Ramos (cell line): ENCODE measurements at regions not wholly inside any gene's neighbourhood (a gene's known extent, or its start where the extent isn't known, plus 50 kb on each side); places are given as distances from the start of the nearest gene placed in this dataset.
"Not testable (repeated sequence)": the region's sequence is repeated elsewhere in the genome, so short reads cannot be mapped to it uniquely, and the experiment has no call there.

ENCODE experiments used
- in situ Hi-C: fragments of 300-500 bp; cut with MboI; formaldehyde crosslinking; loops from one replicate; pipeline ENCODE4 v1.14.3; 2022; ENCODE audit warnings: low sequenced_read_pairs; ENCODE audit not compliant: unreplicated experiment

DNA sequence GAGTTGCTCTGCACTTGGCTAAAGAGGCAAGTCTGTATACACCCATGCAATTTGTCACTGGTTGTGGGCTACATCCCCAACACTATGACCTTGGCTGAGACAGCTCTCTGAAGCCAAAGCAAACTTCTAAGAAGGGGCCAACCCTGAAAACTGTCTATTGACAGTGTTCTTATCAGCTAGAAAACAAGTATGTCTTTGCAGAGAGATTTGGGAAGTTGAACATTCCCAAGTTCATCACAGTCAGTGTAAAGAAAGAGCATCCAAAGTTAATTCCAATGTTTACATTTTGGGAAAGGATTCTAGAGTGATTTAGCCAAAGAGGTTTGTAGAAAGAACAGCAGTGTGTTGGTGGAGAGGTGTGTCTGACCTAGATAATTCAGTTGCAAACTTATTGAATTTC is 711.1 kb upstream of the CHD1 start:
- in situ Hi-C loops, result no loop called here

GRCh38 chr5:99636663-99637062 is 707.9 kb upstream of the CHD1 start:
- in situ Hi-C loops, result no loop called here

GRCh38 chr5:99621772-99622681 is 693.2 kb upstream of the CHD1 start:
- in situ Hi-C loops, result no loop called here

DNA sequence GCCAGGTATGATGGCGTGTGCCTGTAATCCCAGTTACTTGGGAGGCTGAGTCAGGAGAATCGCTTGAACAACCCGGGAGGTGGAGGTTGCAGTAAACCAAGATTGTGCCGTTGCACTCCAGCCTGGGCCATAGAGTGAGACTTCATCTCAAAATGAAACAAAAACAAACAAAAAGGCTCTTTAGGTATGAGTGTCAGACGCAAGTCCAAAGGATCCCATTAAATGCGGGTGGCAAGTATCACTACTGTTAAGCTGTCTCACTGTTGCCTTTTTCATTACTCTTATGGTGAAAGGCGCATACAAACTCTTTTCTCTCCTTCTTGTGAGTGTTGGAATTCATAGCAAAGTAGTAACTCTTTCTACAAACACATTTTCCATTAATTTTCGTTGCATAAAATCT is 688.5 kb upstream of the CHD1 start:
- in situ Hi-C loops, result no loop called here

GRCh38 chr5:99614888-99615287 is 686.1 kb upstream of the CHD1 start:
- in situ Hi-C loops, result no loop called here

DNA sequence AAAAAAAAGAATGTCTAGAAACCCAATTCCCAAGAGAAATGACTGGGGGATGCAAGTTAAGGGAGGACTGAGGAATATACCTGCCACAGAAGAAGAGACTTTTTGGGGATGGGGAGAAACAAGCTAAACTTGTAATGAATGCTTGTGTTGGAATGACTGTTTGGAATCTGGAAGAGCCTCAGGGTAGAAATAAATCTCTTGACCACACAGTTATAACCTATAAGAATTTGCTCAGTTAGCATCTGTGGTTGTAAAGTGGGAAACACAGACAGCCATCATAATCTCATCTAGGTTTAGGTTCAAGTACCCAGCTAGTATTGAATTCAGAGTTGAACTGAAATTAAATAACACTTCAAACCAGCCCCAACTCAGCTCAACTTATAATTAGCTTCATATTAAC is 678.3 kb upstream of the CHD1 start:
- in situ Hi-C loops, result no loop called here

- in situ Hi-C loops, result no loop called here
These were observed 677.1 kb upstream of the CHD1 start for GRCh38 chr5:99605904-99606303.

GRCh38 chr5:99600952-99601351 is 672.1 kb upstream of the CHD1 start:
- in situ Hi-C loops, result no loop called here

DNA sequence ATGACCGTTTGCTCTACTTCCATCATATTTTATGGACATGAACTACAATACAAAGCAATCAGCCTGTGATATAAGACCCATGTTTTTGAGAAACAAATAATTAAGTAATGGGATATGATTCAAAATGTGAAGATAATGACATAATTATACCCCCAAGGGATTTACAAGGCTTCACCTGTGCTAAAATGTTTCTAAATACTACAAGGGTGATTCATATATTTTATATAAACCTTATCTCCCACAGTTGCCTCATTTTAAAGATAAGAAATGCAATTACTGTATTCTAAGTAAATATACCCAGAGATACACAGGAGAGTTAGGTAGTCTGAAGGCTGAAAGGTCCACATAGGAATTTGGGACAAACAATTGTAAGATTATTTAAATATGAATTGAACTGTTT is 662.0 kb upstream of the CHD1 start:
- in situ Hi-C loops, result no loop called here

- in situ Hi-C loops, result no loop called here
These were observed 660.6 kb upstream of the CHD1 start for GRCh38 chr5:99589424-99589823.

- in situ Hi-C loops, result no loop called here
These were observed 659.2 kb upstream of the CHD1 start for GRCh38 chr5:99587983-99588382.

GRCh38 chr5:99586878-99587277 is 658.1 kb upstream of the CHD1 start:
- in situ Hi-C loops, result no loop called here

GRCh38 chr5:99581204-99581603 is 652.4 kb upstream of the CHD1 start:
- in situ Hi-C loops, result not testable (repeated sequence)

- in situ Hi-C loops, result not testable (repeated sequence)
These were observed 634.3 kb upstream of the CHD1 start for GRCh38 chr5:99562937-99563627.

GRCh38 chr5:99553211-99553810 is 624.5 kb upstream of the CHD1 start:
- in situ Hi-C loops, result no loop called here

GRCh38 chr5:99544356-99544755 is 615.5 kb upstream of the CHD1 start:
- in situ Hi-C loops, result no loop called here

DNA sequence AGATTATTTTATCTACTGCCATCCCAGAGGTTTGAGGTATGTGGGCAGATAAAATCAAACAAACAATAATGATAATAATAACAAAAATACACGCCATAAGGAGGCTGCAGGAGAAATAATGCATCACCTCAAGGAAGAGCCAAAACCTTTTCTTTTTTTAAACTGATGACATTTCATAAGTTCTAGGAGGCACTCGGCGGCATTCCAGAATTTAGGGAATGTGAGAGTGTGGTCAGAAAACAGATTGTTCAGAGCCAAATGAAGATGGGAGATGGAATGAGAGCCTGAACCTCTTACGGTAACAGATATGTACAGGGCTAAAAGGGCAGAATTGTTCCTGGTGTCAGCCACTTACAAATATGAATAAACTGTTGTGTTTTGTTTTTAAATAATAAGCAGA is 615.0 kb upstream of the CHD1 start:
- in situ Hi-C loops, result no loop called here

DNA sequence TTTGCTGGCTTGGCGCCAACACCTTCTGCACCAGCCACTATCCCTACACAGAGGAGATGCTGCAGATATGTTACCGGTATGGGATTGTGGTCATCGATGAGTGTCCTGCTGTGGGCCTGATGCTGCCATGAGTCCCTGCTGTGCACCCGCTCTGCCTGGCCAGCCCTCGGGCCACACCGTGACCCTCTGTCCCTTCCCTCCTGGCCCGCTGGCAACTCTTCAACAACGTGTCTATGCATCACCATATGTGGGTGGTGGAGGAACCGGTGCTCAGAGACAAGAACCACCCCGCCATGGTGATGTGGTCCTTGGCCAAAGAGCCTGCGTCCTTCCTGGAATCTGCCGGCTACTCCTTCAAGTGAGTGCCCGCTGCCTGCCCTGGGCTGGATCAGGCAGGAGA is 605.4 kb upstream of the CHD1 start:
- in situ Hi-C loops, result not testable (repeated sequence)

DNA sequence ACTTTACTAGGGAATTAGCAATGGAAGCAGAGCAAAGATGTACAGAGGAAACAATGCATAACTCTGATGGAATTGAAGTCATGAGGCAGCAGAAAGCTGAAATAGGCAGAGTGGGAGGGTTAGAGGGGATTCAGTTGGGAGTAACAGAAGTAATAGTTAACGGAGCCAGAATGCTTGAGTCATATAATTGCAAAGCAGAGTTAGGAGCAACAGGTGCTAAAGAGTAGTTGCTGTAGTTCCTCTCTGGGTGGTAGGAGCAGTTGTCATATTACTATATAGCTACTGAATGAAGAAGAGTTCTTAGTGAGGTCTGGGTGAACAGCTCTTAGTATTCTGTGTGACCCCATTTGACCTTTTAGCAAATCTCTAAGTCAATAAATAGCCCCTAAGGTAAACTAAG is 592.9 kb upstream of the CHD1 start:
- in situ Hi-C loops, result not testable (repeated sequence)

DNA sequence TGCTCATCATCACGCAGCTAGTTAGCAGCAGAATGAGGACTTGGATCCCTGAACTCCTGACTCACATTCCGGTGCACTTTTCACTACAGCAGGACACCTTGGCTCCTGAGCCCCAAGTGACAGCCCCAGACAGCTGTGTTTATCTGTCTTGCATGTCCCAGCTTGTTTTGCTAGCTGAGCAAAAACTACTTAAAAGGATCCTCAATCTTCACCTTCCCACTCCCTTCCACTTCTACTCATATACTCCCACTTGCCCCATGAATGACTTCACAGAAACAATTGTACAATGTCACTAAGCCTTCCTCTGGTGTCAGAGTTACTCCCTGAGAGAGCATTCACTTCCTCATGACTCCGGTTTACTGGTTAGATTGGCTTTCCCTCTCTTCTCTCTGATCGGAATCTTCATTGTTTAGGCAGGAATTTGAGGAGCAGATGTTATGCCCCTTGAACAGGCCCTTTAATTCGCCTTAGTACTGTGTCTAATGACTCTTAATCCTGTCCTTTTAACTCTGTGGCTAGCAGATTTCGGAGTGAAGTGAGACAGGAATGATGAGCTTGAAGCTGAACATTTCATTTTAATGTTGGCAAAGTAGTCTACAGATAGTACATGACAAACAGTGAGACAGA is 587.2 kb upstream of the CHD1 start:
- in situ Hi-C loops, result not testable (repeated sequence)
